Gastroesophageal sphincter (tissue), 3 donors: ENCODE measurements at regions not wholly inside any gene's neighbourhood (a gene's known extent, or its start where the extent isn't known, plus 50 kb on each side); places are given as distances from the start of the nearest gene placed in this dataset.

Source experiments
- EP300 ChIP-seq: sonication (generic); formaldehyde crosslinking; IDR thresholded peaks from one replicate; pipeline ENCODE4 v1.6.1; 2017; ENCODE audit warnings: antibody characterized with exemption, mild to moderate bottlenecking
- POLR2A ChIP-seq, 2 donors: fragments of 450-650 bp; IDR thresholded peaks; one replicate each; pipeline ENCODE4 v1.6.1; 2017; ENCODE audit warnings: antibody characterized with exemption in 2 of 2, mild to moderate bottlenecking in 2 of 2, moderate library complexity in 1 of 2
- POLR2AphosphoS5 ChIP-seq: sonication (generic); formaldehyde crosslinking; IDR thresholded peaks from one replicate; pipeline ENCODE4 v1.6.1; 2017; ENCODE audit warnings: antibody characterized with exemption
- TF ChIP-seq, protein P1 (sequence below), 4 experiments: fragments of 200-600 bp in 2 of 4; fragments of 450-650 bp in 2 of 4; sonication (generic) in 1 of 4; IDR thresholded peaks; one replicate each; pipeline ENCODE4 v1.5.1; 2017 to 2019; ENCODE audit warnings: antibody characterized with exemption in 4 of 4, mild to moderate bottlenecking in 2 of 4, moderate library complexity in 2 of 4

DNA sequence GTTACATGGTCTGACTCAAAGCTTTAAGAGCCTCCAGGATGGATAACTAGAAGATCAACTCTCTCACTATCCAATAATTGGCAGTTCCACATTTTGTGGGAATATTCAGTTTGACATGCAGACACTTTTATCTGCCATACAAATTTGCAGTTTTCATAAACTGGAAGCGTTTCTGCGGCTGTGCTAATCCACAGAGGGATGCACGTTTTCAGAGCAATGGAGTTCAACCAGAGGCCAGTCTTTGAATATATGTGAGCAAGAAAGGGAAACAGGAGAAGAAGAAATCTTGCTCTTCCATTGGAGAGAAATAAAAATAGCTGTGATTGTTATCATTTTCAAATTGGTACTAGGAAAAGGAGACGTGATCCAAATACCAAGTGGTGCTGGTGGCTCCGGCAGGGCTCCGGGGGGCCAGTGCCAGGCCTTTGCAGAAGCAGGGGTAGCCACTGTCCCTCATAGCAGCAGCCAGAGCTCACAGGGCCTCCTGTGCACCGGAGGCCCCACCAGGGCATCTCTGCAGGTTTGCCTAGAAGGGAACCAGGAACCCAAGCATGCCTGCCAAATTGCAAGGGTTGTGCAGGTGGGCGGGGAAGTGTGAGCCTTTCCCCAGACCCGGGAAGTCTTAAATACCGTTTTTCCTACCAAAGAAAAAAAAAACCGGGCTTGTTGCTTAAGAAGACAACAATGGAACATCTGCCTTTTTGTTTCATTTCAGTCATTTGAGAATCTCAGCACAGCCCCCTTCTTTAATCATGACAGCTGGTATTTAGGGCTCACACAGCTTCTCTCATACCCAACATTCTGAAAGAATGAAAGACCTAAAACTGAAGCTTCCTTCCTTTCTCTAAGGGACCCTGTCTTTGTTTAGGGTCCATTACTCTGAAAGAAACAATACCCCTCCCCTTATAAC, 791.1 kb upstream of the SOX11 start:
- TF ChIP-seq POLR2A (IDR thresholded peaks at IDR 0.05) (no peak), EP300 (no peak), POLR2AphosphoS5 (no peak)
- TF ChIP-seq, protein P1, sequence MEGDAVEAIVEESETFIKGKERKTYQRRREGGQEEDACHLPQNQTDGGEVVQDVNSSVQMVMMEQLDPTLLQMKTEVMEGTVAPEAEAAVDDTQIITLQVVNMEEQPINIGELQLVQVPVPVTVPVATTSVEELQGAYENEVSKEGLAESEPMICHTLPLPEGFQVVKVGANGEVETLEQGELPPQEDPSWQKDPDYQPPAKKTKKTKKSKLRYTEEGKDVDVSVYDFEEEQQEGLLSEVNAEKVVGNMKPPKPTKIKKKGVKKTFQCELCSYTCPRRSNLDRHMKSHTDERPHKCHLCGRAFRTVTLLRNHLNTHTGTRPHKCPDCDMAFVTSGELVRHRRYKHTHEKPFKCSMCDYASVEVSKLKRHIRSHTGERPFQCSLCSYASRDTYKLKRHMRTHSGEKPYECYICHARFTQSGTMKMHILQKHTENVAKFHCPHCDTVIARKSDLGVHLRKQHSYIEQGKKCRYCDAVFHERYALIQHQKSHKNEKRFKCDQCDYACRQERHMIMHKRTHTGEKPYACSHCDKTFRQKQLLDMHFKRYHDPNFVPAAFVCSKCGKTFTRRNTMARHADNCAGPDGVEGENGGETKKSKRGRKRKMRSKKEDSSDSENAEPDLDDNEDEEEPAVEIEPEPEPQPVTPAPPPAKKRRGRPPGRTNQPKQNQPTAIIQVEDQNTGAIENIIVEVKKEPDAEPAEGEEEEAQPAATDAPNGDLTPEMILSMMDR (IDR thresholded peaks at IDR 0.05), result no peak
